Mammary epithelial cell (primary cell): ENCODE measurements at regions not wholly inside any gene's neighbourhood (a gene's known extent, or its start where the extent isn't known, plus 50 kb on each side); places are given as distances from the start of the nearest gene placed in this dataset.

Experiments used
- EZH2 ChIP-seq: IDR thresholded peaks from 2 replicates; pipeline ENCODE4 v1.6.1; 2012; ENCODE audit warnings: low read length, inconsistent platforms, borderline replicate concordance
- TF ChIP-seq, protein P1 (sequence below), 2 donors: IDR thresholded peaks in 1 of 2; conservative IDR thresholded peaks in 1 of 2; 2 replicates each; pipeline ENCODE4 v1.5.1; 2011 to 2012; ENCODE audit warnings: inconsistent platforms in 2 of 2, low read length in 2 of 2, mild to moderate bottlenecking in 2 of 2, control low read depth in 1 of 2, low read depth in 1 of 2; ENCODE audit not compliant: insufficient read depth in 1 of 2; ENCODE audit errors: extremely low read depth in 1 of 2

DNA sequence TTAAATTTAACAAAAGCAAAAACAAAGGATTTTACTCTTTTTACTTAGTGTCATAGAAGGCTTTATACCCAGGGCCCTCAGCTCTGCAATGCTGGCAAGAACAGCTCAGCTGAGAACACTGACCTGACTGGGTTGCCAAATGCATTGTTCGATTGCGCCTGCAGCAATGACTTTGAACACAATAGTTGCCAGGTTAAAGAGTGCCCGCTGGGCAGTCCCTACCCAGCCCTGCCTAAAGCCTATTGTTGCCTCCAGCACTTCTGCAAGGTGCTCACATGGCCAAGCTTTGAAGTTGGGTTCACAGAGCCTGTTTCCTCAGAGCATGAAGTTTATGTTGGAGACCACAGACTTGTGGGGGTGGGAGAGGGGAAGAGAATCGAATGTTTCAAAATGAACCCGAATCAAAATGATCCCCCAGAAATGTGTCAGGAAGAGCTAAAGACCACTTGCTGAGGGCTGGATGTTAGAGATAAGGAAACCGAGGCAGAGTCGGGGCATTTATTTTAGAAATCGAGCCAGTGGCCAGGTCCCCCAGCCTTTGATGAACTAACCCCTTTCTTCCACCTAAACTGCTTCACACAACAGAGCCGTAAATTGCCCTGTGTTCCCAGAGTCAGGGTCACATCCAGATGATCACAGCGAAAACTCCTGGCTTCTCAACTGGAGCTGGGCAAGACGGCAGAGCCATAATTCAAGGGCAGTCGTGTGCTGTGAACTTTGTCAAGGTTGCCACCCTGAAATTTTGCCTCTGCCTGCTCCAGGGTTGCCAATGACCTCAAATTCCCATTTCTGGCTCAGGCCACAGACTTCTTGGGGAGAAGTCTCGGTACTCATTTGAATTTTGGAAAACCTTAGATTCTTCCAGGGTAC, 55.0 kb downstream of the FOXA2 start:
- TF ChIP-seq, protein P1, sequence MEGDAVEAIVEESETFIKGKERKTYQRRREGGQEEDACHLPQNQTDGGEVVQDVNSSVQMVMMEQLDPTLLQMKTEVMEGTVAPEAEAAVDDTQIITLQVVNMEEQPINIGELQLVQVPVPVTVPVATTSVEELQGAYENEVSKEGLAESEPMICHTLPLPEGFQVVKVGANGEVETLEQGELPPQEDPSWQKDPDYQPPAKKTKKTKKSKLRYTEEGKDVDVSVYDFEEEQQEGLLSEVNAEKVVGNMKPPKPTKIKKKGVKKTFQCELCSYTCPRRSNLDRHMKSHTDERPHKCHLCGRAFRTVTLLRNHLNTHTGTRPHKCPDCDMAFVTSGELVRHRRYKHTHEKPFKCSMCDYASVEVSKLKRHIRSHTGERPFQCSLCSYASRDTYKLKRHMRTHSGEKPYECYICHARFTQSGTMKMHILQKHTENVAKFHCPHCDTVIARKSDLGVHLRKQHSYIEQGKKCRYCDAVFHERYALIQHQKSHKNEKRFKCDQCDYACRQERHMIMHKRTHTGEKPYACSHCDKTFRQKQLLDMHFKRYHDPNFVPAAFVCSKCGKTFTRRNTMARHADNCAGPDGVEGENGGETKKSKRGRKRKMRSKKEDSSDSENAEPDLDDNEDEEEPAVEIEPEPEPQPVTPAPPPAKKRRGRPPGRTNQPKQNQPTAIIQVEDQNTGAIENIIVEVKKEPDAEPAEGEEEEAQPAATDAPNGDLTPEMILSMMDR (conservative IDR thresholded peaks at IDR 0.05 in 1 of 2, IDR thresholded peaks at IDR 0.05 in 1 of 2; ENCODE audit: extremely low read depth in 1 of 2, insufficient read depth in 1 of 2, low read depth in 1 of 2, low read length in 2 of 2), result no peak
- no peak for TF ChIP-seq EZH2
